GM12878 (cell line): ENCODE measurements at regions not wholly inside any gene's neighbourhood (a gene's known extent, or its start where the extent isn't known, plus 50 kb on each side); places are given as distances from the start of the nearest gene placed in this dataset.

Experiments used
- ATAC-seq: fragments of 200-7000 bp; cut with Tn5 transposase; 3 replicates; pipeline ENCODE4 v1.9.1; 2020; ENCODE audit warnings: mild to moderate bottlenecking, moderate library complexity
- BruUV-seq: library from RNA; stranded (reverse); fragments of 400-500 nt; replicated peaks from 2 replicates; lab custom pipeline; 2021; lab: Mats Ljungman, UMichigan
- CTCF ChIA-PET: fragments of 300-600 bp; sonication (Branson Sonifier 250); formaldehyde crosslinking; extraction: SDS; loops from one replicate; lab custom pipeline; 2021; ENCODE audit warnings: inconsistent platforms; lab: Yijun Ruan, JAX
- POLR2A ChIA-PET: fragments of 350-600 bp; formaldehyde crosslinking; extraction: SDS; loops from one replicate; lab custom pipeline; 2021; ENCODE audit warnings: inconsistent platforms; lab: Charles Lee
- RAD21 ChIA-PET: fragments of 300-600 bp; sonication (Branson Sonifier 250); formaldehyde crosslinking; loops from one replicate; lab custom pipeline; 2023; ENCODE audit warnings: antibody characterized with exemption; ENCODE audit not compliant: unreplicated experiment; lab: Charles Lee
- SMC1A ChIA-PET: fragments of 300-600 bp; sonication (Branson Sonifier 250); formaldehyde crosslinking; loops from one replicate; lab custom pipeline; 2023; ENCODE audit not compliant: unreplicated experiment, uncharacterized antibody; lab: Charles Lee
- DNase-seq: peaks from one replicate; pipeline ENCODE4 v3.0.0-alpha.2; 2011; ENCODE audit warnings: low read depth, low spot score
- FAIRE-seq: peaks from 3 replicates; lab custom pipeline; 2011; peaks lifted over from hg19 to GRCh38; lab: Jason Lieb, UNC
- H2AFZ ChIP-seq: 2 replicates; pipeline ENCODE4 v1.6.0; 2011; ENCODE audit warnings: low read depth, low read length, control low read depth; ENCODE audit not compliant: control insufficient read depth
- H3K27ac ChIP-seq: 2 replicates; pipeline ENCODE4 v1.5.1; 2011; ENCODE audit warnings: control low read depth; ENCODE audit not compliant: control insufficient read depth, insufficient read depth
- H3K27me3 ChIP-seq, 2 experiments: replicated peaks in 1 of 2; 2 replicates each; pipeline versions ENCODE4 v1.6.0 to v1.6.1; 2011; ENCODE audit warnings: low read length in 1 of 2; ENCODE audit not compliant: control insufficient read depth in 2 of 2, insufficient read depth in 2 of 2
- H3K36me3 ChIP-seq, 2 experiments: 2 replicates each; pipeline ENCODE4 v1.5.1; 2011; ENCODE audit warnings: low read length in 1 of 2; ENCODE audit not compliant: control insufficient read depth in 2 of 2, insufficient read depth in 2 of 2
- H3K4me1 ChIP-seq: 2 replicates; pipeline ENCODE4 v1.6.1; 2011; ENCODE audit warnings: mild to moderate bottlenecking, low read length, moderate library complexity, mixed read lengths; ENCODE audit not compliant: control insufficient read depth, insufficient read depth
- H3K4me2 ChIP-seq: 2 replicates; pipeline ENCODE4 v1.6.0; 2011; ENCODE audit warnings: control low read depth; ENCODE audit not compliant: control insufficient read depth, insufficient read depth
- H3K4me3 ChIP-seq: fragments of 200-600 bp; sonication (generic); 2 replicates; pipeline ENCODE4 v1.5.1; 2016
- H3K79me2 ChIP-seq: 2 replicates; pipeline ENCODE4 v1.6.0; 2011; ENCODE audit warnings: low read length; ENCODE audit not compliant: control insufficient read depth, insufficient read depth
- H3K9ac ChIP-seq: 2 replicates; pipeline ENCODE4 v1.8.0; 2011; ENCODE audit warnings: low read length, control low read depth, mixed read lengths; ENCODE audit not compliant: control insufficient read depth, insufficient read depth
- H3K9me3 ChIP-seq: replicated peaks from 3 replicates; pipeline ENCODE4 v1.5.1; 2011; ENCODE audit warnings: mild to moderate bottlenecking, low read length; ENCODE audit not compliant: control insufficient read depth, insufficient read depth
- H4K20me1 ChIP-seq: 2 replicates; pipeline ENCODE4 v1.6.0; 2011; ENCODE audit not compliant: control insufficient read depth, insufficient read depth
- E2F8 ChIP-seq: fragments of 450-650 bp; IDR thresholded peaks from 2 replicates; pipeline ENCODE4 v1.6.1; 2018; ENCODE audit warnings: mild to moderate bottlenecking, low read depth, moderate library complexity; ENCODE audit not compliant: partially characterized antibody
- EED ChIP-seq: sonication (generic); IDR thresholded peaks from 2 replicates; pipeline ENCODE4 v1.6.1; 2016; ENCODE audit warnings: antibody characterized with exemption, low read depth
- EP300 ChIP-seq, 2 experiments: fragments of 150-350 bp in 1 of 2; IDR thresholded peaks; 2 replicates each; pipeline ENCODE4 v1.6.1; 2011 to 2012; ENCODE audit warnings: low read depth in 2 of 2, low read length in 2 of 2, borderline replicate concordance in 1 of 2, improper control_type of control experiment in 1 of 2, inconsistent platforms in 1 of 2; ENCODE audit not compliant: control insufficient read depth in 1 of 2
- GABPA ChIP-seq: IDR thresholded peaks from 2 replicates; pipeline ENCODE4 v1.6.1; 2014; ENCODE audit warnings: antibody characterized with exemption, low read depth, mild to moderate bottlenecking, inconsistent platforms
- HDAC6 ChIP-seq: fragments of 200-600 bp; sonication (generic); IDR thresholded peaks from one replicate; pipeline ENCODE4 v1.8.0; 2017; ENCODE audit warnings: antibody characterized with exemption; ENCODE audit not compliant: unreplicated experiment
- IRF5 ChIP-seq: fragments of 450-650 bp; IDR thresholded peaks from 2 replicates; pipeline ENCODE4 v1.6.1; 2017; ENCODE audit warnings: borderline replicate concordance
- JUND ChIP-seq: IDR thresholded peaks from 2 replicates; pipeline ENCODE4 v1.6.1; 2012; ENCODE audit warnings: low read depth, mild to moderate bottlenecking, low read length, improper control_type of control experiment, moderate library complexity
- PML ChIP-seq: IDR thresholded peaks from 2 replicates; pipeline ENCODE4 v1.6.1; 2012; ENCODE audit warnings: low read length, inconsistent platforms
- RB1 ChIP-seq: fragments of 450-650 bp; formaldehyde crosslinking; IDR thresholded peaks from 2 replicates; pipeline ENCODE4 v1.6.1; 2017; ENCODE audit warnings: mild to moderate bottlenecking, borderline replicate concordance
- SRF ChIP-seq, 2 experiments: IDR thresholded peaks; 2 replicates each; pipeline ENCODE4 v1.6.1; 2011; ENCODE audit warnings: low read depth in 2 of 2, low read length in 2 of 2, mild to moderate bottlenecking in 1 of 2, moderate library complexity in 1 of 2
- ZNF207 ChIP-seq: fragments of 450-650 bp; IDR thresholded peaks from 2 replicates; pipeline ENCODE4 v1.6.1; 2014; ENCODE audit warnings: antibody characterized with exemption, mild to moderate bottlenecking, borderline replicate concordance
- ZSCAN29 ChIP-seq: fragments of 450-650 bp; IDR thresholded peaks from 2 replicates; pipeline ENCODE4 v1.6.1; 2017; ENCODE audit warnings: mild to moderate bottlenecking, moderate library complexity
- WGBS: methylation state at CpG from one replicate; pipeline ENCODE4 v1.1.6; 2016; ENCODE audit warnings: low lambda C conversion rate; ENCODE audit not compliant: insufficient replicate concordance, insufficient coverage; ENCODE audit errors: missing lambda C conversion rate; 5-methylcytosine and 5-hydroxymethylcytosine counted together
- in situ Hi-C: fragments of 300-500 bp; cut with MboI; formaldehyde crosslinking; loops from 9 replicates; pipeline ENCODE4 v1.14.3; 2018; ENCODE audit warnings: mixed read lengths
- intact Hi-C: fragments of 100-400 bp; cut with micrococcal nuclease; formaldehyde crosslinking; loops from one replicate; pipeline ENCODE4 v1.14.2; 2022; ENCODE audit not compliant: unreplicated experiment
- TF ChIP-seq, protein P1 (sequence below): IDR thresholded peaks from 2 replicates; pipeline ENCODE4 v1.6.1; 2011; ENCODE audit warnings: borderline replicate concordance, low read depth, mild to moderate bottlenecking, moderate library complexity, mixed read lengths, low read length; ENCODE audit not compliant: insufficient read depth; ENCODE audit errors: extremely low read length
- TF ChIP-seq, protein P2 (sequence below): IDR thresholded peaks from 2 replicates; pipeline ENCODE4 v1.6.1; 2011; ENCODE audit warnings: mild to moderate bottlenecking, low read depth, low read length, moderate library complexity; ENCODE audit not compliant: insufficient replicate concordance

GRCh38 chr3:10712121-10712520 is 103.9 kb upstream of the SLC6A11 start (continued):
- TF ChIP-seq, protein P1, sequence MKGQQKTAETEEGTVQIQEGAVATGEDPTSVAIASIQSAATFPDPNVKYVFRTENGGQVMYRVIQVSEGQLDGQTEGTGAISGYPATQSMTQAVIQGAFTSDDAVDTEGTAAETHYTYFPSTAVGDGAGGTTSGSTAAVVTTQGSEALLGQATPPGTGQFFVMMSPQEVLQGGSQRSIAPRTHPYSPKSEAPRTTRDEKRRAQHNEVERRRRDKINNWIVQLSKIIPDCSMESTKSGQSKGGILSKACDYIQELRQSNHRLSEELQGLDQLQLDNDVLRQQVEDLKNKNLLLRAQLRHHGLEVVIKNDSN = no peak
- TF ChIP-seq ZSCAN29 = no peak

DNA sequence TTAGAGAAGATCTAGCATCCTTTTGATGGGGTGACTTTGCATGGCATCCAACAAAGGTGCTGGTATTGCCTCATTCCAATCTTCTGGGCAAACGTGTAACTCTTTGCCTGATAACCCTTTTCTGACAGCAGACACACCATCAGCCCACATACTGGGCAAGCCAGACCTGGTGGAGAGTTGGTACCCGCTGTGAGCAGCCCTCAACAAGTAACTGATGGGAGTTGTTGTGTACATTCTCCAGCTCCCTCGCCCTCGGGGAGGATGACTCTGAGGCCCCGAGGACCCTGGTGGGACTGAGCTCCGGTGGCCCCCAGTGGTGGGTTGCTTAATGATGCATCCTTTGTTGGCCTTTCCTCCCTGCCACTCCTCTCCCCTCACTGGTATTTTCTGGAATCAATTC is 102.4 kb upstream of the SLC6A11 start:
- Histone ChIP-seq H3K9me3 (peaks cover 2% of the 10 kb centered on the region; the same call in 2 of the 3 replicates), H3K27ac (no peak overlapping the region), H3K27me3 (peaks cover 0 to 4% of the 10 kb centered on the region in 2 experiments; a peak in 1 of 4 replicates), H3K79me2 (no peaks in the 10 kb centered on the region), H3K4me2 (no peak overlapping the region), H2AFZ (no peak overlapping the region), H4K20me1 (no peaks in the 10 kb centered on the region), H3K4me3 (no peak overlapping the region), H3K36me3 (no peaks in the 10 kb centered on the region), H3K9ac (no peak overlapping the region), H3K4me1 (no peaks in the 10 kb centered on the region)
- ChIA-PET POLR2A (no interaction called here), CTCF (no interaction called here), RAD21 (no interaction called here), SMC1A (no interaction called here)
- FAIRE-seq = no peak
- ATAC-seq = no peak
- WGBS = 7% methylated on average over 6 of the region's 6 CpGs
- no TSS peak for BruUV-seq
- DNase-seq = no peak
- intact Hi-C loops (no loop called here), in situ Hi-C loops (no loop called here)
- TF ChIP-seq ZNF207 (no peak), EED (no peak), EP300 (IDR thresholded peaks at IDR 0.05; ENCODE audit: borderline replicate concordance in 1 of 2, control insufficient read depth in 1 of 2, low read depth in 2 of 2, low read length in 2 of 2) (no peak), PML (no peak), HDAC6 (no peak), SRF (IDR thresholded peaks at IDR 0.05; ENCODE audit: low read depth in 2 of 2, low read length in 2 of 2) (no peak), E2F8 (no peak), JUND (no peak), RB1 (no peak), GABPA (no peak), IRF5 (no peak)
- TF ChIP-seq, protein P2, sequence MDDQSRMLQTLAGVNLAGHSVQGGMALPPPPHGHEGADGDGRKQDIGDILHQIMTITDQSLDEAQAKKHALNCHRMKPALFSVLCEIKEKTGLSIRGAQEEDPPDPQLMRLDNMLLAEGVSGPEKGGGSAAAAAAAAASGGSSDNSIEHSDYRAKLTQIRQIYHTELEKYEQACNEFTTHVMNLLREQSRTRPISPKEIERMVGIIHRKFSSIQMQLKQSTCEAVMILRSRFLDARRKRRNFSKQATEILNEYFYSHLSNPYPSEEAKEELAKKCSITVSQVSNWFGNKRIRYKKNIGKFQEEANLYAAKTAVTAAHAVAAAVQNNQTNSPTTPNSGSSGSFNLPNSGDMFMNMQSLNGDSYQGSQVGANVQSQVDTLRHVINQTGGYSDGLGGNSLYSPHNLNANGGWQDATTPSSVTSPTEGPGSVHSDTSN = no peak
